ENCODE measurements at regions not wholly inside any gene's neighbourhood (a gene's known extent, or its start where the extent isn't known, plus 50 kb on each side); places are given as distances from the start of the nearest gene placed in this dataset.
"Not testable (repeated sequence)": the region's sequence is repeated elsewhere in the genome, so short reads cannot be mapped to it uniquely, and the experiment has no call there.

GRCh38 chr5:27451377-27451776 is 413.0 kb upstream of the CDH9 start:
- Histone ChIP-seq H2AFZ (no peak overlapping the region), H3F3A (replicated peaks; ENCODE audit: low read depth) (no peaks in the 10 kb centered on the region), H3K79me2 (replicated peaks; ENCODE audit: insufficient read depth) (no peaks in the 10 kb centered on the region), H3K27me3 (ENCODE audit: insufficient read depth) (no peaks in the 10 kb centered on the region), H3K27ac (ENCODE audit: low read depth) (no peak overlapping the region), H3K36me3 (ENCODE audit: insufficient read depth) (no peaks in the 10 kb centered on the region), H3K4me2 (no peak overlapping the region), H3K4me3 (no peak overlapping the region), H3K4me1 (ENCODE audit: insufficient read depth) (no peaks in the 10 kb centered on the region), H3K9me2 (ENCODE audit: insufficient read depth) (peaks cover 9% of the 10 kb centered on the region), H4K20me1 (replicated peaks; ENCODE audit: insufficient read depth) (no peaks in the 10 kb centered on the region)
- H3K4me3 Mint-ChIP-seq = no peak overlapping the region
- H3K4me1 Mint-ChIP-seq = no peaks in the 10 kb centered on the region
- DNase-seq (ENCODE audit: low spot score) = no peak
- TF ChIP-seq, protein P1, sequence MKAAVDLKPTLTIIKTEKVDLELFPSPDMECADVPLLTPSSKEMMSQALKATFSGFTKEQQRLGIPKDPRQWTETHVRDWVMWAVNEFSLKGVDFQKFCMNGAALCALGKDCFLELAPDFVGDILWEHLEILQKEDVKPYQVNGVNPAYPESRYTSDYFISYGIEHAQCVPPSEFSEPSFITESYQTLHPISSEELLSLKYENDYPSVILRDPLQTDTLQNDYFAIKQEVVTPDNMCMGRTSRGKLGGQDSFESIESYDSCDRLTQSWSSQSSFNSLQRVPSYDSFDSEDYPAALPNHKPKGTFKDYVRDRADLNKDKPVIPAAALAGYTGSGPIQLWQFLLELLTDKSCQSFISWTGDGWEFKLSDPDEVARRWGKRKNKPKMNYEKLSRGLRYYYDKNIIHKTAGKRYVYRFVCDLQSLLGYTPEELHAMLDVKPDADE (IDR thresholded peaks at IDR 0.05) = no peak
- TF ChIP-seq ZNF331 (CRISPR knock-in tag; IDR thresholded peaks at IDR 0.05; ENCODE audit: low read depth) (no peak), ZNF114 (CRISPR knock-in tag; IDR thresholded peaks at IDR 0.05) (no peak), POLR2AphosphoS5 (IDR thresholded peaks at IDR 0.05; ENCODE audit: low read depth) (no peak)
- TF ChIP-seq, protein P2, sequence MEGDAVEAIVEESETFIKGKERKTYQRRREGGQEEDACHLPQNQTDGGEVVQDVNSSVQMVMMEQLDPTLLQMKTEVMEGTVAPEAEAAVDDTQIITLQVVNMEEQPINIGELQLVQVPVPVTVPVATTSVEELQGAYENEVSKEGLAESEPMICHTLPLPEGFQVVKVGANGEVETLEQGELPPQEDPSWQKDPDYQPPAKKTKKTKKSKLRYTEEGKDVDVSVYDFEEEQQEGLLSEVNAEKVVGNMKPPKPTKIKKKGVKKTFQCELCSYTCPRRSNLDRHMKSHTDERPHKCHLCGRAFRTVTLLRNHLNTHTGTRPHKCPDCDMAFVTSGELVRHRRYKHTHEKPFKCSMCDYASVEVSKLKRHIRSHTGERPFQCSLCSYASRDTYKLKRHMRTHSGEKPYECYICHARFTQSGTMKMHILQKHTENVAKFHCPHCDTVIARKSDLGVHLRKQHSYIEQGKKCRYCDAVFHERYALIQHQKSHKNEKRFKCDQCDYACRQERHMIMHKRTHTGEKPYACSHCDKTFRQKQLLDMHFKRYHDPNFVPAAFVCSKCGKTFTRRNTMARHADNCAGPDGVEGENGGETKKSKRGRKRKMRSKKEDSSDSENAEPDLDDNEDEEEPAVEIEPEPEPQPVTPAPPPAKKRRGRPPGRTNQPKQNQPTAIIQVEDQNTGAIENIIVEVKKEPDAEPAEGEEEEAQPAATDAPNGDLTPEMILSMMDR (conservative IDR thresholded peaks at IDR 0.05; ENCODE audit: low read depth in 2 of 2) = no peak
- no peak overlapping the region for H3K27ac Mint-ChIP-seq
- H3K27me3 Mint-ChIP-seq (ENCODE audit: insufficient read depth, low read depth, poor library complexity) = no peaks in the 10 kb centered on the region
- no peak for ATAC-seq
- H3K36me3 Mint-ChIP-seq (ENCODE audit: low read depth) = no peaks in the 10 kb centered on the region
- H3K9me3 Mint-ChIP-seq = no peaks in the 10 kb centered on the region

GRCh38 chr5:27450607-27451006 is 412.2 kb upstream of the CDH9 start:
- peaks cover 9% of the 10 kb centered on the region for H3K9me2 ChIP-seq (ENCODE audit: insufficient read depth)
- no peak overlapping the region for H3K27ac ChIP-seq (ENCODE audit: low read depth)
- TF ChIP-seq ZNF114 (CRISPR knock-in tag; IDR thresholded peaks at IDR 0.05) (no peak), EZH2 (IDR thresholded peaks at IDR 0.05; ENCODE audit: low read depth, unreplicated experiment) (no peak), CREB1 (CRISPR knock-in tag; IDR thresholded peaks at IDR 0.05; ENCODE audit: low read depth) (no peak), JUNB (IDR thresholded peaks at IDR 0.05; ENCODE audit: unreplicated experiment) (no peak)
- TF ChIP-seq, protein P2 (conservative IDR thresholded peaks at IDR 0.05; ENCODE audit: low read depth in 2 of 2) = no peak
- no peaks in the 10 kb centered on the region for H3K27me3 ChIP-seq (ENCODE audit: insufficient read depth)
- ATAC-seq = no peak
- no peaks in the 10 kb centered on the region for H3K4me1 Mint-ChIP-seq
- no peak for DNase-seq (ENCODE audit: low spot score)
- H3K4me3 Mint-ChIP-seq = no peak overlapping the region
- no peaks in the 10 kb centered on the region for H3K9me3 Mint-ChIP-seq
- no peaks in the 10 kb centered on the region for H3F3A ChIP-seq (replicated peaks; ENCODE audit: low read depth)
- no peaks in the 10 kb centered on the region for H3K4me1 ChIP-seq (ENCODE audit: insufficient read depth)
- no peaks in the 10 kb centered on the region for H3K27me3 Mint-ChIP-seq (ENCODE audit: insufficient read depth, low read depth, poor library complexity)
- no peaks in the 10 kb centered on the region for H4K20me1 ChIP-seq (replicated peaks; ENCODE audit: insufficient read depth)
- H3K4me3 ChIP-seq = no peak overlapping the region
- H3K79me2 ChIP-seq (replicated peaks; ENCODE audit: insufficient read depth) = no peaks in the 10 kb centered on the region
- H3K4me2 ChIP-seq = no peak overlapping the region
- H3K27ac Mint-ChIP-seq = no peak overlapping the region
- H2AFZ ChIP-seq = no peak overlapping the region
- no peaks in the 10 kb centered on the region for H3K36me3 Mint-ChIP-seq (ENCODE audit: low read depth)
- H3K36me3 ChIP-seq (ENCODE audit: insufficient read depth) = no peaks in the 10 kb centered on the region

DNA sequence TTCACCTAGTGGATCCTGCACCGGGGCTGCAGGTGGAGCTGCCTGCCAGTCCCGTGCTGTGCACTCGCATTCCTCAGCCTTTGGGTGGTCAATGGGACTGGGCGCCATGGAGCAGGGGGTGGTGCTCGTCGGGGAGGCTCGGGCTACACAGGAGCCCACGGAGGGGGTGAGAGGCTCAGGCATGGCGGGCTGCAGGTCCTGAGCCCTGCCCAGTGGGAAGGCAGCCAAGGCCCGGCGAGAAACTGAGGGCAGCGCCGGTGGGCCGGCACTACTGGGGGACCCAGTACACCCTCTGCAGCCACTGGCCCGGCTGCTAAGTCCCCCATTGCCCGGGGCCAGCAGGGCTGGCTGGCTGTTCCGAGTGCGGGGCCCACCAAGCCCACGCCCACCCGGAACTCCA is 401.0 kb upstream of the CDH9 start:
- not testable (repeated sequence) for ATAC-seq; H3F3A ChIP-seq (replicated peaks; ENCODE audit: low read depth); H3K27me3 Mint-ChIP-seq (ENCODE audit: insufficient read depth, low read depth, poor library complexity); H3K36me3 Mint-ChIP-seq (ENCODE audit: low read depth); H3K9me3 Mint-ChIP-seq; DNase-seq (ENCODE audit: low spot score); H3K79me2 ChIP-seq (replicated peaks; ENCODE audit: insufficient read depth); H3K27ac ChIP-seq (ENCODE audit: low read depth); H3K36me3 ChIP-seq (ENCODE audit: insufficient read depth); H3K4me2 ChIP-seq; H3K4me1 ChIP-seq (ENCODE audit: insufficient read depth); H3K4me3 ChIP-seq; H3K9me2 ChIP-seq (ENCODE audit: insufficient read depth); H4K20me1 ChIP-seq (replicated peaks; ENCODE audit: insufficient read depth); H3K27me3 ChIP-seq (ENCODE audit: insufficient read depth); H3K27ac Mint-ChIP-seq; H2AFZ ChIP-seq; H3K4me3 Mint-ChIP-seq
- H3K4me1 Mint-ChIP-seq = peaks cover 11% of the 10 kb centered on the region

All from GM23338 (cell line).